ENCODE measurements at regions not wholly inside any gene's neighbourhood (a gene's known extent, or its start where the extent isn't known, plus 50 kb on each side); places are given as distances from the start of the nearest gene placed in this dataset.

GRCh38 chr11:36746886-36747710 is 149.1 kb upstream of the RAG2 start:
- H3K4me1 ChIP-seq = peaks cover 4% of the 10 kb centered on the region
- H3K36me3 ChIP-seq = no peaks in the 10 kb centered on the region
- H3K27me3 ChIP-seq (ENCODE audit: low read depth) = peaks cover 34% of the 10 kb centered on the region
- no peaks in the 10 kb centered on the region for H3K9me3 ChIP-seq (replicated peaks)
- no peak overlapping the region for H3K27ac ChIP-seq (replicated peaks)
- intact Hi-C loops (cut with micrococcal nuclease) = loop anchor here (2.0 kb wide), 1 partner anchor 44 kb away; no protein-coding TSS in a partner anchor
- peak; percentile 83 for DNase-seq
- no peak overlapping the region for H3K4me3 ChIP-seq
- TF ChIP-seq CTCF (IDR thresholded peaks at IDR 0.05; ENCODE audit: borderline replicate concordance) = peak; percentile 100

DNA sequence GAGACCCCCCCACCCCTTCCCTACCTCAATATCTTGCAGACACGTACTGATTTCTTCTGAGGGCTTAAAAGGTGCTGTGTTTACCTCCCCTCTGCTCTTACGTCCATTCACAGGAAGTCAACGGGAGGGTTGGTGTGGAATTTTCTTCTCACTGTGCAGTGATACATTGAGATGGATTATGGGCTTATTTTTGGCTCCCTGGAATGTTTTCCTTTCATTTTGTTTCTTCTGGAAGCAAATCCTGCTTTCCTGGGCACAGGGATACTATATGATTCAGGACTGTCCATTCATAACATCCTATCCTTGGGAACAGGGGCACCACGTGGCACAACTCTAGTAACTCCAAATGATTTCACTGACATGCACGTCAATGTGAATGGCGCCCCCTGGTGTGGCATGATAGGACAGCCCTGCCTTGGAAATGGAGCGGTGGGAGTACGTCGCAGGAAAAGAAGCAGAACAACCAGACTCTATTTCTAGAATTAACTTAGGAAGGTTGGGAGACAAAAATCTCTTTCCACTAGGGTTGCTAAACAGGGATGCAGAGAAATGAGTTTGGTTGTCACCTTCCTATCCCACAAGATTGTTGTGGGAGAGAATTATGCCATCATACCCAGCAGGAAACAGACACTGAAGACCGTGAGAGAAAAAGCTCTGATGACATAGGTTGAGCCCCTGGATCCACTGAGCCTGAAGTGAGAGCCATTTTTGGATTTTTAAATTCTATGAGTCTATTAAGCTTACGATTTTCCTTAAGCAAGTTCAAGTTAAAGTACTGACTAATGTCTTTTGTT is 146.5 kb upstream of the RAG2 start:
- Histone ChIP-seq H3K9me3 (replicated peaks) (no peaks in the 10 kb centered on the region), H3K36me3 (no peaks in the 10 kb centered on the region), H3K4me3 (no peak overlapping the region), H3K27ac (replicated peaks) (no peak overlapping the region), H3K4me1 (peaks cover 4% of the 10 kb centered on the region), H3K27me3 (ENCODE audit: low read depth) (peaks cover 36% of the 10 kb centered on the region)
- peak; percentile 72 for DNase-seq
- intact Hi-C loops (cut with micrococcal nuclease) = no loop called here
- peak; percentile 79 for TF ChIP-seq CTCF (IDR thresholded peaks at IDR 0.05; ENCODE audit: borderline replicate concordance)

GRCh38 chr11:36743039-36743438 is 145.0 kb upstream of the RAG2 start:
- H3K4me1 ChIP-seq = peaks cover 4% of the 10 kb centered on the region
- H3K27me3 ChIP-seq (ENCODE audit: low read depth) = peaks cover 45% of the 10 kb centered on the region
- H3K36me3 ChIP-seq = no peaks in the 10 kb centered on the region
- no peak overlapping the region for H3K27ac ChIP-seq (replicated peaks)
- intact Hi-C loops (cut with micrococcal nuclease) = no loop called here
- H3K9me3 ChIP-seq (replicated peaks) = no peaks in the 10 kb centered on the region
- DNase-seq = no peak
- TF ChIP-seq CTCF (IDR thresholded peaks at IDR 0.05; ENCODE audit: borderline replicate concordance) = no peak
- no peak overlapping the region for H3K4me3 ChIP-seq

DNA sequence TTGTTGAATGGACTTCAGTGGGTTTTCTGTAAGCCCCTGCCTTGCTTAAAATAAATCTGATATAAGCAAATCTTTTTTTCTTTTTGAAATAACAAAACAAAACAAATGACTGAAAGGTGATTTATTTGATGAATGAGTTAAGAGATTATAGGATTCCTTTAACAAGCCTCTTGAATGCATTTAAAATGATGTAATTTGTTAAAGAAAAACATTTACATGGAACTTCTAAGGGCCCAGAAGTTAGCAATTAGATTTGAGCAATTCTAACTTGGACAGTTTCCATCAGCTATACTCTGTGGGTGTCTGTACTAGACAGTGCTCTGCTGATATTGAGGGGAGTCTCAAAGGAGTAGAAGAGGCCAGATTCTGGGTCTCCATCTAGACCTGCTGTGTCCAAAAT is 143.5 kb upstream of the RAG2 start:
- Histone ChIP-seq H3K9me3 (replicated peaks) (peaks cover 5% of the 10 kb centered on the region), H3K36me3 (no peaks in the 10 kb centered on the region), H3K4me1 (peaks cover 4% of the 10 kb centered on the region), H3K27me3 (ENCODE audit: low read depth) (peaks cover 42% of the 10 kb centered on the region), H3K27ac (replicated peaks) (no peak overlapping the region), H3K4me3 (no peak overlapping the region)
- TF ChIP-seq CTCF (IDR thresholded peaks at IDR 0.05; ENCODE audit: borderline replicate concordance) = no peak
- intact Hi-C loops (cut with micrococcal nuclease) = no loop called here
- no peak for DNase-seq

DNA sequence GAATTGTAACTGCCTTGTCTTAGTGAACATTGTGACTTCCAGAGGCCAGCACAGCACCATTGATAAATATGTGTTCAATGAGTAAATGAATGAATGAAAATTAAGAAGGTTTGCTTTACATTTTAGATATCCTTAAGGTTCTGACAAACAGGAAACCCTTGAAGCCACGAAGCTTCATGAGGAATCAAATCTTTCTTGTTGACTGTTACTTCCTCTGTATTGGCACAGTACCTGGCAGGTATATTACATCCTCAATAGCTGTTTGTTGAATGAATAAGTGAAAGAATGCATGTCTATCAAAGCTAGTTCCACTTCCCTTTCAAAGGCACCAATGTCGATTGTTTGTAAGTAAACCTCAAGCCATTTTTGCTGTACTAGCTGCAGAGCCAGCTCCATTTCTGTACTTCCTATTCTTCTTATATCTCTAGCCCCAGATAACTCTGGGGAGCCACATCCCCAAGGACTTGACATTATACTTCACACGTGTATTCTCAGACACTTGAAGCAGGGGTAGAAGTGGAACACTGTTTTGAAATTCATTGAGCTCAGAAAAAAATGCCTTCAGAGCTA is 140.3 kb upstream of the RAG2 start:
- no peak for TF ChIP-seq CTCF (IDR thresholded peaks at IDR 0.05; ENCODE audit: borderline replicate concordance)

More for the DNA sequence above, 140.3 kb upstream of the RAG2 start:
- Histone ChIP-seq H3K27ac (replicated peaks) (no peak overlapping the region), H3K27me3 (ENCODE audit: low read depth) (peaks cover 29% of the 10 kb centered on the region), H3K4me1 (no peaks in the 10 kb centered on the region), H3K9me3 (replicated peaks) (peaks cover 17% of the 10 kb centered on the region), H3K4me3 (no peak overlapping the region), H3K36me3 (no peaks in the 10 kb centered on the region)
- intact Hi-C loops (cut with micrococcal nuclease) = no loop called here
- no peak for DNase-seq

Measured in left ventricle myocardium inferior (tissue), 1 donor.